Neutrophil (primary cell): ENCODE measurements at regions not wholly inside any gene's neighbourhood (a gene's known extent, or its start where the extent isn't known, plus 50 kb on each side); places are given as distances from the start of the nearest gene placed in this dataset.

Experiments
- H3K27ac ChIP-seq: fragments of 200-600 bp; sonication (generic); 2 replicates; pipeline ENCODE4 v1.5.1; 2016; ENCODE audit warnings: mild to moderate bottlenecking, moderate library complexity
- H3K27me3 ChIP-seq: fragments of 200-600 bp; sonication (generic); 2 replicates; pipeline ENCODE4 v1.6.0; 2016; ENCODE audit warnings: mild to moderate bottlenecking
- H3K36me3 ChIP-seq: fragments of 200-600 bp; sonication (generic); 2 replicates; pipeline ENCODE4 v1.5.1; 2017
- H3K4me1 ChIP-seq, 2 experiments: fragments of 200-600 bp in 1 of 2; sonication (generic) in 1 of 2; 1 replicate in 1 of 2; 2 replicates in 1 of 2; pipeline versions ENCODE4 v1.5.1 to v1.6.1; 2013 to 2016; ENCODE audit warnings: low read depth in 1 of 2, low read length in 1 of 2, mild to moderate bottlenecking in 1 of 2, moderate library complexity in 1 of 2; ENCODE audit not compliant: control insufficient read depth in 1 of 2, insufficient read depth in 1 of 2
- H3K4me3 ChIP-seq, 2 experiments: fragments of 200-600 bp in 1 of 2; sonication (generic) in 1 of 2; 1 replicate in 1 of 2; 2 replicates in 1 of 2; pipeline ENCODE4 v1.5.1; 2013 to 2016; ENCODE audit warnings: low read depth in 1 of 2, low read length in 1 of 2, mild to moderate bottlenecking in 1 of 2, moderate library complexity in 1 of 2
- H3K9me3 ChIP-seq: fragments of 200-600 bp; sonication (generic); 2 replicates; pipeline ENCODE4 v1.5.1; 2016
- TF ChIP-seq, protein P1 (sequence below): fragments of 200-600 bp; sonication (generic); IDR thresholded peaks from 2 replicates; pipeline ENCODE4 v1.5.1; 2016; ENCODE audit warnings: antibody characterized with exemption

GRCh38 chr9:84151236-84151635, 170.6 kb downstream of the RMI1 start:
- H3K36me3 ChIP-seq = no peaks in the 10 kb centered on the region
- H3K27me3 ChIP-seq = no peaks in the 10 kb centered on the region
- H3K9me3 ChIP-seq = no peaks in the 10 kb centered on the region
- no peak overlapping the region for H3K27ac ChIP-seq
- H3K4me1 ChIP-seq = peaks cover 13 to 26% of the 10 kb centered on the region in 2 experiments
- no peak overlapping the region for H3K4me3 ChIP-seq
- TF ChIP-seq, protein P1, sequence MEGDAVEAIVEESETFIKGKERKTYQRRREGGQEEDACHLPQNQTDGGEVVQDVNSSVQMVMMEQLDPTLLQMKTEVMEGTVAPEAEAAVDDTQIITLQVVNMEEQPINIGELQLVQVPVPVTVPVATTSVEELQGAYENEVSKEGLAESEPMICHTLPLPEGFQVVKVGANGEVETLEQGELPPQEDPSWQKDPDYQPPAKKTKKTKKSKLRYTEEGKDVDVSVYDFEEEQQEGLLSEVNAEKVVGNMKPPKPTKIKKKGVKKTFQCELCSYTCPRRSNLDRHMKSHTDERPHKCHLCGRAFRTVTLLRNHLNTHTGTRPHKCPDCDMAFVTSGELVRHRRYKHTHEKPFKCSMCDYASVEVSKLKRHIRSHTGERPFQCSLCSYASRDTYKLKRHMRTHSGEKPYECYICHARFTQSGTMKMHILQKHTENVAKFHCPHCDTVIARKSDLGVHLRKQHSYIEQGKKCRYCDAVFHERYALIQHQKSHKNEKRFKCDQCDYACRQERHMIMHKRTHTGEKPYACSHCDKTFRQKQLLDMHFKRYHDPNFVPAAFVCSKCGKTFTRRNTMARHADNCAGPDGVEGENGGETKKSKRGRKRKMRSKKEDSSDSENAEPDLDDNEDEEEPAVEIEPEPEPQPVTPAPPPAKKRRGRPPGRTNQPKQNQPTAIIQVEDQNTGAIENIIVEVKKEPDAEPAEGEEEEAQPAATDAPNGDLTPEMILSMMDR = no peak

DNA sequence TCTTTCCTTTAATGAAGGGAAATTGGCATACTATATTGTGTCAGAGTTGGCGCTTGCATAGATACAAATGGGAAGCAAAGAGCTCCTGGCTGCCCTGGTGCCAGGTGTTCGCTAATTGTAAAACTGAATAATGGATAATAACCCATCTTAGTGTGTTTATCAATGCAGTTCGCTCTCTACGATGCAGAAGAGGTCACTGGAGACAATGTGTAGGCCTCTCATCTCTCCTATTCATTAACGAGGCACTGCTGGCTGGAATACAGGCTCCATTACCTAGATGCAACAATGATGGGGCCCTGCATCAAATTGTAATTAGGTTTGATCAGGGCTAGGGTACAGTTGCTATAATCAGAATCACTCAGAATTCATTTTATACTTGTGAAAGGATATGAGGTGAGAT, 171.0 kb downstream of the RMI1 start:
- TF ChIP-seq, protein P1 = no peak
- Histone ChIP-seq H3K36me3 (no peaks in the 10 kb centered on the region), H3K27me3 (no peaks in the 10 kb centered on the region), H3K9me3 (no peaks in the 10 kb centered on the region), H3K4me1 (peaks cover 13 to 26% of the 10 kb centered on the region in 2 experiments), H3K27ac (no peak overlapping the region), H3K4me3 (no peak overlapping the region)

GRCh38 chr9:84152204-84152603, 171.6 kb downstream of the RMI1 start:
- H3K4me3 ChIP-seq = no peak overlapping the region
- TF ChIP-seq, protein P1 = no peak
- H3K9me3 ChIP-seq = no peaks in the 10 kb centered on the region
- H3K4me1 ChIP-seq = peaks cover 13 to 26% of the 10 kb centered on the region in 2 experiments
- no peak overlapping the region for H3K27ac ChIP-seq
- H3K36me3 ChIP-seq = no peaks in the 10 kb centered on the region
- H3K27me3 ChIP-seq = no peaks in the 10 kb centered on the region

DNA sequence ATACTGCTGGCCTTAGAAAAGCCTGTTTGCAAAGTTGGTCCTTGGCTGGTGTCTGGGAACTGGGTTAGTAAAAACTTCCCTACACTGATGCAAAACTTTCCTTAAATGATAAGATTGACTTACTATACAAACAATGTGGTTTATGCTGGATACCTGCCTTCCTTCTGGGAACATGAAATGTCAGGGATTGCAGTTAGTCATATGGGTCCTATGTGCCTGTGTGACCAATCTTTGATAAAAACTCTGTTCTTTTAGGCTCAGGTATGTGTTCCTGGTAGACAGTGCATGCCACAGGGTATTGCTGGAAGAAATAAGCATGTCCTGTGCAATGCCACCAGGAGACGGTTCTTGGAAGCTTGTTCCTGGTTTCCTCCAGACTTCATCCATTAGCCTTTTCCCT, 173.3 kb downstream of the RMI1 start:
- H3K36me3 ChIP-seq = no peaks in the 10 kb centered on the region
- TF ChIP-seq, protein P1 = no peak
- H3K4me1 ChIP-seq = peaks cover 13 to 26% of the 10 kb centered on the region in 2 experiments
- H3K4me3 ChIP-seq = no peak overlapping the region
- H3K27me3 ChIP-seq = peaks cover 13% of the 10 kb centered on the region
- no peak overlapping the region for H3K27ac ChIP-seq
- H3K9me3 ChIP-seq = no peaks in the 10 kb centered on the region

DNA sequence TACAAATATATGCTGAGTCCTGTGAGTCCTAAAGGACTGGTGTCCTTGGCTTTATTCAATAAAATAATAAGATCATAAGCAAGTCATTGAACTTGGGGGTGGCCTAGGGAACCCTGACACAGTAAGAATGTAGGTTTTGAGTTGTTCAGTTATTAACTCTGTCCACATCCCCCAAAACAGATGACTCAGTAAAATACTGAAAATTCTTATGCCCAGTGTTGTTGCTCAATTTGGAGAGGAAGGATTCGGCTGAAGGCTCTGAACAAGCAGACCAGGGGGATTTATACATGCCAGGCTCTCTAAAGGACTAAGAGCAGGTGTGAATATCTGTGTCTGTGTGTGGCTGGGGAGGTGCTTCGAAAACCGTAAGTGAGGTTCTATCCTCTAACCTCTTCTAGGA, 173.7 kb downstream of the RMI1 start:
- peaks cover 13 to 26% of the 10 kb centered on the region in 2 experiments for H3K4me1 ChIP-seq
- no peak overlapping the region for H3K27ac ChIP-seq
- no peaks in the 10 kb centered on the region for H3K36me3 ChIP-seq
- H3K27me3 ChIP-seq = peaks cover 17% of the 10 kb centered on the region
- no peak overlapping the region for H3K4me3 ChIP-seq
- no peaks in the 10 kb centered on the region for H3K9me3 ChIP-seq
- TF ChIP-seq, protein P1 = no peak

DNA sequence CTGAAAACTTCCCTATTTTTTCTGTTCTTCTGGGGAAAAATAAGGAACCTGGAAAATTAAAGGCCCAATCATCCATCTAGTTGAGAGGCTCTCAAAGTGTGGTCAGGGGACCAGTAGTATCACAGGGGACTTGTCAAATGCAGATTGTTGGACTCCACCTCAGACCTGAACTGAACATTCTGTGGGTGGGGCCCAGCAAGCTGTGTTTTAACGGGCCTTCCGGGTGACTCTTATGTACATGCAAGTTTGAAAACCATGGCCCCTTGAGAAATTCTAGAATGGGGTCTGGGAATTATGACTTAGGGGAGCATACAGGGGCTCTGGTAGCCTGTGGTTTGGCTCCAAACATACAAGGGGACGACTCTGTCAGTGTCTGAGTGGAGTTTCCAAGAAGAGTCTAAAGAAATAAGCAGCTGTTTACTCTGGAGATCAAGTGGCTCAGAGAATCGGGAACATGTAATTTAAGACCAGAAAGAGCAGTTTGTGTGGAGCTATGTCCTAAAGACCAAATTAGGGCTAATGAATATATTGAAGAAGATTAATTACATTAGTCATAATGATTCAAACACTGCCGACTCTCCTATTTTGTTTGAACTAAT, 177.4 kb downstream of the SLC28A3 start:
- TF ChIP-seq, protein P1 = no peak
- no peaks in the 10 kb centered on the region for H3K36me3 ChIP-seq
- no peaks in the 10 kb centered on the region for H3K4me1 ChIP-seq
- peaks cover 25% of the 10 kb centered on the region for H3K27me3 ChIP-seq
- H3K9me3 ChIP-seq = no peaks in the 10 kb centered on the region
- H3K27ac ChIP-seq = no peak overlapping the region
- no peak overlapping the region for H3K4me3 ChIP-seq
